GM18873 (cell line): ENCODE measurements at regions not wholly inside any gene's neighbourhood (a gene's known extent, or its start where the extent isn't known, plus 50 kb on each side); places are given as distances from the start of the nearest gene placed in this dataset.

Source experiments
- ATAC-seq: cut with Tn5 transposase; IDR thresholded peaks from one replicate; pipeline ENCODE4 v1.9.1; 2021; ENCODE audit warnings: mild to moderate bottlenecking, moderate library complexity, moderate number of reproducible peaks; ENCODE audit not compliant: unreplicated experiment, low FRiP score

GRCh38 chr7:41808541-41808940 lies 105.7 kb upstream of the INHBA start:
- ATAC-seq: no peak

- no peak for ATAC-seq
Observed at GRCh38 chr7:41803569-41803968, 100.7 kb upstream of the INHBA start.

GRCh38 chr7:41796331-41796730 lies 93.4 kb upstream of the INHBA start:
- ATAC-seq: no peak

GRCh38 chr7:41795276-41795833 lies 92.5 kb upstream of the INHBA start:
- no peak for ATAC-seq

GRCh38 chr7:41793556-41793955 lies 90.7 kb upstream of the INHBA start:
- ATAC-seq: no peak

GRCh38 chr7:41792120-41792519 lies 89.2 kb upstream of the INHBA start:
- ATAC-seq: no peak

- no peak for ATAC-seq
Observed at GRCh38 chr7:41788556-41788955, 85.7 kb upstream of the INHBA start.

GRCh38 chr7:41787651-41788350 lies 84.9 kb upstream of the INHBA start:
- ATAC-seq: no peak

GRCh38 chr7:41786944-41787343 lies 84.1 kb upstream of the INHBA start:
- ATAC-seq: no peak

GRCh38 chr7:41786404-41786803 lies 83.5 kb upstream of the INHBA start:
- ATAC-seq: no peak

GRCh38 chr7:41785840-41786239 lies 83.0 kb upstream of the INHBA start:
- no peak for ATAC-seq

GRCh38 chr7:41785265-41785664 lies 82.4 kb upstream of the INHBA start:
- no peak for ATAC-seq

- no peak for ATAC-seq
Observed at GRCh38 chr7:41779918-41780317, 77.0 kb upstream of the INHBA start.

- ATAC-seq: no peak
Observed at GRCh38 chr7:41777894-41778596, 75.2 kb upstream of the INHBA start.

GRCh38 chr7:41774966-41775365 lies 72.1 kb upstream of the INHBA start:
- no peak for ATAC-seq

GRCh38 chr7:41773756-41774155 lies 70.9 kb upstream of the INHBA start:
- ATAC-seq: no peak

GRCh38 chr7:41771717-41772116 lies 68.8 kb upstream of the INHBA start:
- no peak for ATAC-seq

GRCh38 chr7:41769162-41769561 lies 66.3 kb upstream of the INHBA start:
- no peak for ATAC-seq

GRCh38 chr7:41763626-41764025 lies 60.7 kb upstream of the INHBA start:
- no peak for ATAC-seq

GRCh38 chr7:41762641-41763040 lies 59.8 kb upstream of the INHBA start:
- no peak for ATAC-seq

- ATAC-seq: no peak
Observed at GRCh38 chr7:41760293-41760692, 57.4 kb upstream of the INHBA start.

GRCh38 chr7:41758321-41758720 lies 55.4 kb upstream of the INHBA start:
- no peak for ATAC-seq
